ENCODE measurements at regions not wholly inside any gene's neighbourhood (a gene's known extent, or its start where the extent isn't known, plus 50 kb on each side); places are given as distances from the start of the nearest gene placed in this dataset.

DNA sequence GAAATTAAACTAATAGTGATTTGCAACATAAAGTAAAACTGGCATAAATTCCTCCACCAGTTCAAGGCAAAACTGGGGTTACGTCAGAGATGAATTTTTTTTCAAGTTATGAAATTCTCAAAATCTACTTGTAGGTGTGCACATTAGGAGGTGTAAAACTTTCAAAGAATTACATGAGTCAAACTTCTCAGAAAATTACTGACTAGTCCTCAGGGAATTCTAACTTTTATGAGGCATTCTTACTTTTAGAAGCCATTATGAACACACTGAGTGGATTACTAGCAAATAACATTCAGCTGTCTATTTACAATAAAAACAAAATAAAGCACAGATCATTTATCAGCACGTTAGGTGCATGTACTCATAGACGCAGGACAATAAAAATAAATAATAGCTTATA, 348.7 kb downstream of the CDH11 start:
- in situ Hi-C loops (cut with HindIII; ENCODE audit: low sequenced_read_pairs): no loop called here
- H3K4me3 ChIP-seq (ENCODE audit: low read depth, low read length): no peak overlapping the region
- no peak for DNase-seq (ENCODE audit: low read depth, low spot score)
- TF ChIP-seq, protein P1, sequence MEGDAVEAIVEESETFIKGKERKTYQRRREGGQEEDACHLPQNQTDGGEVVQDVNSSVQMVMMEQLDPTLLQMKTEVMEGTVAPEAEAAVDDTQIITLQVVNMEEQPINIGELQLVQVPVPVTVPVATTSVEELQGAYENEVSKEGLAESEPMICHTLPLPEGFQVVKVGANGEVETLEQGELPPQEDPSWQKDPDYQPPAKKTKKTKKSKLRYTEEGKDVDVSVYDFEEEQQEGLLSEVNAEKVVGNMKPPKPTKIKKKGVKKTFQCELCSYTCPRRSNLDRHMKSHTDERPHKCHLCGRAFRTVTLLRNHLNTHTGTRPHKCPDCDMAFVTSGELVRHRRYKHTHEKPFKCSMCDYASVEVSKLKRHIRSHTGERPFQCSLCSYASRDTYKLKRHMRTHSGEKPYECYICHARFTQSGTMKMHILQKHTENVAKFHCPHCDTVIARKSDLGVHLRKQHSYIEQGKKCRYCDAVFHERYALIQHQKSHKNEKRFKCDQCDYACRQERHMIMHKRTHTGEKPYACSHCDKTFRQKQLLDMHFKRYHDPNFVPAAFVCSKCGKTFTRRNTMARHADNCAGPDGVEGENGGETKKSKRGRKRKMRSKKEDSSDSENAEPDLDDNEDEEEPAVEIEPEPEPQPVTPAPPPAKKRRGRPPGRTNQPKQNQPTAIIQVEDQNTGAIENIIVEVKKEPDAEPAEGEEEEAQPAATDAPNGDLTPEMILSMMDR (IDR thresholded peaks at IDR 0.05; ENCODE audit: low read depth, low read length): no peak

GRCh38 chr16:64771273-64771672, 350.6 kb downstream of the CDH11 start:
- no peak for DNase-seq (ENCODE audit: low read depth, low spot score)
- TF ChIP-seq, protein P1 (IDR thresholded peaks at IDR 0.05; ENCODE audit: low read depth, low read length): no peak
- in situ Hi-C loops (cut with HindIII; ENCODE audit: low sequenced_read_pairs): no loop called here
- no peak overlapping the region for H3K4me3 ChIP-seq (ENCODE audit: low read depth, low read length)

- TF ChIP-seq, protein P1 (IDR thresholded peaks at IDR 0.05; ENCODE audit: low read depth, low read length): no peak
- in situ Hi-C loops (cut with HindIII; ENCODE audit: low sequenced_read_pairs): no loop called here
- no peak overlapping the region for H3K4me3 ChIP-seq (ENCODE audit: low read depth, low read length)
- no peak for DNase-seq (ENCODE audit: low read depth, low spot score)
Measured at GRCh38 chr16:64762211-64762610, 359.7 kb downstream of the CDH11 start.

DNA sequence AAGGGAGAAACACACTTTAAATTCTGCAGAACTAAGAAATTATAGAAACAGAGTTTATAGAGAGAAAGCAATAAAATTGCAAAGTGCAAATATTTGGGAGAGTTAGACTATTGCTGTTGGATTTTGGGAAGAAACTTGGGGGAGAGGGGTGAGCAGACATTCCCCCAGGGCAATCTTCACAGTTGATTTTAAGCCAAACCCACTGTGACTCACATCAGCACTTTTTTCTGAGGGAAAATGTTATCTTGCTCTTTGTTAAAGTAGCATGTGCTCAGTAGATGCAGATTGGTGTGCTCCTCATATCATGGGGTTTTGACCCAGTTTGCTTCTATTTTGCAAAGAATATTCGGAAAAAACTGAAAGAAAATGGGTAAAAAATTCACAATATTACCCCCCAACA, 367.6 kb downstream of the CDH11 start:
- DNase-seq (ENCODE audit: low read depth, low spot score): no peak
- TF ChIP-seq, protein P1 (IDR thresholded peaks at IDR 0.05; ENCODE audit: low read depth, low read length): no peak
- no peak overlapping the region for H3K4me3 ChIP-seq (ENCODE audit: low read depth, low read length)
- in situ Hi-C loops (cut with HindIII; ENCODE audit: low sequenced_read_pairs): no loop called here

DNA sequence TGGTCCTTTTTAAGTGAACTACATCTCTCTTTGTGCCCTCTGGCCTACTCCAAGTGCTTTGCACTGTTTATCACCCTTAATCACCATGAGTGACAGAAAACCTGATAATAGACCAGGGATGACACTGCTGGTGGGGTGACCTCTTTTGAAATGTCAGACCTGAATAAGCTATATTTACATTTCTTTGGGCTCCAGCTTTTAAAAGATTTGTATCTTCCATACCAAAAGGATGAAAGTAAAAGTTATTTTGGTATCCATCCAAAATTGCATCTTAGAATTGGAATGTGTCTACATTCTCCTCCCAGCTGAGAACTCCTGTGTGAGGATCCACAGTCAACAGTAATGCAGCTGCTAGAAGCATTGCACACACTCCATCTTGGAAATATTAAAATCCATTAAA, 370.0 kb downstream of the CDH11 start:
- DNase-seq (ENCODE audit: low read depth, low spot score): peak; percentile 90
- TF ChIP-seq, protein P1 (IDR thresholded peaks at IDR 0.05; ENCODE audit: low read depth, low read length): no peak
- H3K4me3 ChIP-seq (ENCODE audit: low read depth, low read length): no peak overlapping the region
- in situ Hi-C loops (cut with HindIII; ENCODE audit: low sequenced_read_pairs): no loop called here

- in situ Hi-C loops (cut with HindIII; ENCODE audit: low sequenced_read_pairs): no loop called here
- TF ChIP-seq, protein P1 (IDR thresholded peaks at IDR 0.05; ENCODE audit: low read depth, low read length): no peak
- no peak overlapping the region for H3K4me3 ChIP-seq (ENCODE audit: low read depth, low read length)
- DNase-seq (ENCODE audit: low read depth, low spot score): no peak
Measured at GRCh38 chr16:64749346-64749745, 372.5 kb downstream of the CDH11 start.
